DOHH2 (cell line): ENCODE measurements at regions not wholly inside any gene's neighbourhood (a gene's known extent, or its start where the extent isn't known, plus 50 kb on each side); places are given as distances from the start of the nearest gene placed in this dataset.
"Not testable (repeated sequence)": the region's sequence is repeated elsewhere in the genome, so short reads cannot be mapped to it uniquely, and the experiment has no call there.

Experiments
- H3F3A ChIP-seq: fragments of 200-600 bp; sonication (generic), shearing (Covaris generic); 2 replicates; pipeline ENCODE4 v1.6.0; 2016; ENCODE audit warnings: antibody characterized with exemption, mild to moderate bottlenecking; ENCODE audit not compliant: control insufficient read depth, insufficient read depth
- H3K27ac ChIP-seq: fragments of 200-600 bp; sonication (generic); 2 replicates; pipeline ENCODE4 v1.5.1; 2014; ENCODE audit warnings: low read depth, mild to moderate bottlenecking, low read length, moderate library complexity
- H3K27me3 ChIP-seq: fragments of 200-600 bp; sonication (generic); 2 replicates; pipeline ENCODE4 v1.6.1; 2014; ENCODE audit warnings: mild to moderate bottlenecking, low read length, mixed read lengths; ENCODE audit not compliant: control insufficient read depth
- H3K36me3 ChIP-seq: fragments of 200-600 bp; sonication (generic); 2 replicates; pipeline ENCODE4 v1.6.1; 2014; ENCODE audit warnings: mild to moderate bottlenecking, low read length, moderate library complexity, mixed read lengths; ENCODE audit not compliant: control insufficient read depth
- H3K4me1 ChIP-seq: fragments of 200-600 bp; sonication (generic); 2 replicates; pipeline ENCODE4 v1.6.1; 2014; ENCODE audit warnings: mild to moderate bottlenecking, low read length, mixed read lengths; ENCODE audit not compliant: control insufficient read depth
- H3K4me2 ChIP-seq: fragments of 200-600 bp; sonication (generic); 2 replicates; pipeline ENCODE4 v1.6.0; 2014; ENCODE audit warnings: mild to moderate bottlenecking, low read length, moderate library complexity
- H3K4me3 ChIP-seq: fragments of 200-600 bp; sonication (generic); 2 replicates; pipeline ENCODE4 v1.5.1; 2014; ENCODE audit warnings: mild to moderate bottlenecking, low read length, mixed read lengths
- H3K79me2 ChIP-seq: fragments of 200-600 bp; sonication (generic); 2 replicates; pipeline ENCODE4 v1.6.1; 2014; ENCODE audit warnings: mild to moderate bottlenecking, low read length, mixed read lengths; ENCODE audit not compliant: control insufficient read depth
- H3K9me2 ChIP-seq: fragments of 200-600 bp; sonication (generic); replicated peaks from 2 replicates; pipeline ENCODE4 v1.6.1; 2014; ENCODE audit warnings: mild to moderate bottlenecking, low read length, mixed read lengths; ENCODE audit not compliant: control insufficient read depth
- H3K9me3 ChIP-seq: fragments of 200-600 bp; sonication (generic); 2 replicates; pipeline ENCODE4 v1.6.1; 2014; ENCODE audit warnings: antibody characterized with exemption, low read length, mixed read lengths; ENCODE audit not compliant: control insufficient read depth, insufficient read depth
- H4K20me1 ChIP-seq: fragments of 200-600 bp; sonication (generic); 2 replicates; pipeline ENCODE4 v1.6.0; 2014; ENCODE audit warnings: low read depth, mild to moderate bottlenecking, antibody characterized with exemption, low read length, moderate library complexity; ENCODE audit not compliant: control insufficient read depth, insufficient read depth
- EZH2phosphoT487 ChIP-seq: fragments of 200-600 bp; sonication (generic); IDR thresholded peaks from 2 replicates; pipeline ENCODE4 v1.6.1; 2017; ENCODE audit warnings: borderline replicate concordance, mild to moderate bottlenecking, antibody characterized with exemption, low read length, moderate library complexity, mixed read lengths
- TF ChIP-seq, protein P1 (sequence below): fragments of 200-600 bp; sonication (generic); IDR thresholded peaks from one replicate; pipeline ENCODE4 v1.5.1; 2014; ENCODE audit warnings: antibody characterized with exemption, mild to moderate bottlenecking, low read depth, low read length; ENCODE audit not compliant: poor library complexity, severe bottlenecking

DNA sequence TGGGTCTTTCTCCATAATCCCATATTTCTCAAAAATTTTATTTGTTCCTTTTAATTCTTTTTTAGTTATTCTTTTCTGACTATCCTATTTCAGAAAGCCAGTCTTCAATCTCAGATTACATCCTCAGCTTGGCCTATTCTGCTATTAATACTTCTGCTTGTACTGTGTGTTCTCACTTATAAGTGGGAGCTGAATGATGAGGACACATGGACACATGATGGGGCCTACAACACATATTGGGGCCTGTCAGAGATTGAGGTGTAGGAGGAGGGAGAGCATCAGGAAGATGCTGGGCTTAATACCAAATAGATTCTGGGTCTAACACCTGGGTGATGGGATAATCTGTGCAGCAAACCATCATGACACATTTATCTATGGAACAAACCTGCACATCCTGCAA is 82.3 kb downstream of the MAGEE1 start:
- Histone ChIP-seq H3K9me2 (no peaks in the 10 kb centered on the region), H3K36me3 (no peaks in the 10 kb centered on the region), H3K4me3 (no peak overlapping the region), H3F3A (no peaks in the 10 kb centered on the region), H3K27me3 (no peaks in the 10 kb centered on the region), H3K27ac (no peak overlapping the region), H3K4me1 (no peaks in the 10 kb centered on the region), H3K9me3 (no peaks in the 10 kb centered on the region), H3K4me2 (no peak overlapping the region), H4K20me1 (no peaks in the 10 kb centered on the region), H3K79me2 (no peaks in the 10 kb centered on the region)
- no peak for TF ChIP-seq EZH2phosphoT487
- TF ChIP-seq, protein P1, sequence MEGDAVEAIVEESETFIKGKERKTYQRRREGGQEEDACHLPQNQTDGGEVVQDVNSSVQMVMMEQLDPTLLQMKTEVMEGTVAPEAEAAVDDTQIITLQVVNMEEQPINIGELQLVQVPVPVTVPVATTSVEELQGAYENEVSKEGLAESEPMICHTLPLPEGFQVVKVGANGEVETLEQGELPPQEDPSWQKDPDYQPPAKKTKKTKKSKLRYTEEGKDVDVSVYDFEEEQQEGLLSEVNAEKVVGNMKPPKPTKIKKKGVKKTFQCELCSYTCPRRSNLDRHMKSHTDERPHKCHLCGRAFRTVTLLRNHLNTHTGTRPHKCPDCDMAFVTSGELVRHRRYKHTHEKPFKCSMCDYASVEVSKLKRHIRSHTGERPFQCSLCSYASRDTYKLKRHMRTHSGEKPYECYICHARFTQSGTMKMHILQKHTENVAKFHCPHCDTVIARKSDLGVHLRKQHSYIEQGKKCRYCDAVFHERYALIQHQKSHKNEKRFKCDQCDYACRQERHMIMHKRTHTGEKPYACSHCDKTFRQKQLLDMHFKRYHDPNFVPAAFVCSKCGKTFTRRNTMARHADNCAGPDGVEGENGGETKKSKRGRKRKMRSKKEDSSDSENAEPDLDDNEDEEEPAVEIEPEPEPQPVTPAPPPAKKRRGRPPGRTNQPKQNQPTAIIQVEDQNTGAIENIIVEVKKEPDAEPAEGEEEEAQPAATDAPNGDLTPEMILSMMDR: no peak

DNA sequence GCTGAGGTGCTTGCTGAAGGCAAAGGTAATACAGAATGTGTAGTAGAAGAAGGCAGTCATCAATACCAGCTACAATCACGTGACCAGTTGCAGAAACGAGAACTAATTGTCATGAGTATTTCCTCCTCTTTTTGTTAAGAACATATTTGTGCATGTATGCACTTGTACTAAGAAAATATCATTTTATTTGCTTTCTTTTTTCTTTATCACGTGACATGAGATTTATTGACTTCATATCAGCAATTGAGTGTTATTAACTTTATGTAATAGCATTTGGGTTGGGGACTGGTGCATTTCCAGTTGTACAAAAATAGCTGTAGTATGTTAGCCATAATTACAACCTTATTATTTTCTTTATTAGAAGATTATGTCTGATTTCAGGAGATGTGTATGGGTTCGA is 90.0 kb downstream of the MAGEE1 start:
- TF ChIP-seq EZH2phosphoT487: no peak
- TF ChIP-seq, protein P1: no peak
- Histone ChIP-seq H3F3A (no peaks in the 10 kb centered on the region), H3K79me2 (no peaks in the 10 kb centered on the region), H3K36me3 (no peaks in the 10 kb centered on the region), H3K27ac (no peak overlapping the region), H3K27me3 (no peaks in the 10 kb centered on the region), H4K20me1 (no peaks in the 10 kb centered on the region), H3K4me2 (no peak overlapping the region), H3K9me2 (no peaks in the 10 kb centered on the region), H3K9me3 (no peaks in the 10 kb centered on the region), H3K4me3 (no peak overlapping the region), H3K4me1 (no peaks in the 10 kb centered on the region)

DNA sequence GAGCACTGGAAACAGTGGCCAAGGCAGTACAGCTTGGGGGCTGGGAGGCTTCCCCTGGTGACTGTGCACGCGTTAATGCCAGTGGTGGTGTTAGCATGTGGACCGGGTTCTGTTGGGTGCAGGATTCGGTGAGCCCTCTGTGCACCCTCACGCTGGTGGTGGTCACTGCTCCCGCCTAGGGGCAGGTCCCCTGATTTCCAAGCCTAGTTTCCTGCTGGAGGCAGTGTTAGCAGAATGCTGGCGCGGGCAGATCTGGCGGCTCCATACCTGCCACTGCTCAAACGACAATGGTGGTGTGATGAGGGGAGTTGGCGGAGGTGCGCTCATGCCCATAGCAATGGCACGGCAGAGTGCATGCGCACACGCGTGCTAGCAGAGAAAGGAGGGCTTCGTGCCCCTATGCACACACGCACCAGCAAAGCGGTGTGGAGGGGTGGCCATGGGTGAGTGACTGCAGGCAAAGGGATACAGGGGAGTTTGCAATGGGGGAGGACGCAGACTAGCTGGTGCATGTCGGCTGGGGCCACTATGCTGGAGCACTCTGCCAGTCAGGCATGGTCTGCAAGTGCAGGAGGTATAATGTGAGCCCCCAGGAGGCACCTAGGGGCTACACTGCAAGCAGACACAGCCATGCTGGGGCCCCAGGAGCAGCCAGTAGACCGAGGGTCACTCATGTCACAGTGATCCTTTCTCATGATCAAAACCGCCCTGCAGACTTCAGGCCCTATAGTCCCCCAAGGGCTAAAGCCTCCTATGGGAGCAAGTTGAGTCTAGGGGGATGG is 93.0 kb downstream of the MAGEE1 start:
- H3K9me3 ChIP-seq: no peaks in the 10 kb centered on the region

DNA sequence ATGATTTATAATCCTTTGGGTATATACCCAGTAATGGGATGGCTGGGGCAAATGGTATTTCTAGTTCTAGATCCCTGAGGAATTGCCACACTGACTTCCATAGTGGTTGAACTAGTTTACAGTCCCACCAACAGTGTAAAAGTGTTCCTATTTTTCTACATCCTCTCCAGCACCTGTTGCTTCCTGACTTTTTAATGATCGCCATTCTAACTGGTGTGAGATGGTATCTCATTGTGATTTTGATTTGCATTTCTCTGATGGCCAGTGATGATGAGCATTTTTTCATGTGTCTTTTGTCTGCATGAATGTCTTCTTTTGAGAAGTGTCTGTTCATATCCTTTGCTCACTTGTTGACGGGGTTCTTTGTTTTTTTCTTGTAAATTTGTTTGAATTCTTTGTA is 108.2 kb downstream of the MAGEE1 start:
- H3K9me3 ChIP-seq, H3K9me2 ChIP-seq, H3K4me2 ChIP-seq, H3K27ac ChIP-seq, H3K4me3 ChIP-seq, H3F3A ChIP-seq, H3K36me3 ChIP-seq, H3K27me3 ChIP-seq, H3K4me1 ChIP-seq, H4K20me1 ChIP-seq, H3K79me2 ChIP-seq: not testable (repeated sequence)

More for the DNA sequence above, 93.0 kb downstream of the MAGEE1 start:
- no peak for TF ChIP-seq EZH2phosphoT487
- TF ChIP-seq, protein P1: no peak
- H3K79me2 ChIP-seq: no peaks in the 10 kb centered on the region
- no peak overlapping the region for H3K4me2 ChIP-seq
- no peaks in the 10 kb centered on the region for H4K20me1 ChIP-seq
- no peaks in the 10 kb centered on the region for H3K9me2 ChIP-seq
- H3F3A ChIP-seq: no peaks in the 10 kb centered on the region
- no peak overlapping the region for H3K4me3 ChIP-seq
- no peaks in the 10 kb centered on the region for H3K36me3 ChIP-seq
- no peak overlapping the region for H3K27ac ChIP-seq
- H3K4me1 ChIP-seq: no peaks in the 10 kb centered on the region
- no peaks in the 10 kb centered on the region for H3K27me3 ChIP-seq
